Stimulated activated CD8-positive, alpha-beta memory T cell treated with anti-CD3 and anti-CD28 coated beads, Interleukin-7, amount 100 ng/mL, for 1 hour (primary cell): ENCODE measurements at regions not wholly inside any gene's neighbourhood (a gene's known extent, or its start where the extent isn't known, plus 50 kb on each side); places are given as distances from the start of the nearest gene placed in this dataset.
"Not testable (repeated sequence)": the region's sequence is repeated elsewhere in the genome, so short reads cannot be mapped to it uniquely, and the experiment has no call there.

Source experiments
- DNase-seq, 2 donors: peaks; one replicate each; pipeline ENCODE4 v3.0.0-alpha.2; 2020; ENCODE audit warnings: low read depth in 2 of 2

DNA sequence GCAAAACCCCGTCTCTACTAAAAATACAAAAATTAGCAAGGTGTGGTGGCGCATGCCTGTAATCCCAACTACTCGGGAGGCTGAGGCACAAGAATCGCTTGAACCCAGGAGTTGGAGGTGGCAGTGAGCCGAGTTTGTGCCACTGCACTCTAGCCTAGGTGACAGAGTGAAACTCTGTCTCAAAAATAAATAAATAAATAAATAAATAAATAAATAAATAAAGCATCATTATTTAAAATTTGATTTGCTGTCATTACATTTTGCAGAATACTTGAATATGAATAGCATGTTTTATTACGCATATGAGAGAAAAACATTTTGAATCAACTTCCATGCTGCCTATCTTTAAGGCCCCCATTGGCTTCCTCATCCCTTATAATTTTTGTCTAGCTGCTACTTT is 53.4 kb upstream of the MED14 start:
- DNase-seq: not testable (repeated sequence)

DNA sequence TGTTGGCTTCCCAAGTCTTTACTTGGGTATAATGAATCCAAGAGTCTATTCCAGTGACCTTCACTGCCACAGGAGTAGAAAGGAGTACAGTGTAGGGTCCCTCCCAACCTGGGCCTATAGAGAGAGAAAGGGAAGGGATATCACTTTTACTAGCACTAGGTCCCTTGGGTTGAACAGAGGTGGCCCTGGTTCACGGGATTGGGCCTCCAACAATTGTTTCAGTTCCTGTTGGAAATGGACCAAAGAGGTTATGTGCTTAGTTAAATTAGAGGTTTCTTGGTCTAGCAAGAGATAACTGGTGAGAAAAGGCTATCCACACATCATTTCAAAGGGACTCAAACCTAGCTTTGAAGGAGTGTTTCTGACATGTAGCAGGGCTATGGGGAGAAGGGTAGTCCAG is 57.1 kb upstream of the MED14 start:
- DNase-seq: no peak

DNA sequence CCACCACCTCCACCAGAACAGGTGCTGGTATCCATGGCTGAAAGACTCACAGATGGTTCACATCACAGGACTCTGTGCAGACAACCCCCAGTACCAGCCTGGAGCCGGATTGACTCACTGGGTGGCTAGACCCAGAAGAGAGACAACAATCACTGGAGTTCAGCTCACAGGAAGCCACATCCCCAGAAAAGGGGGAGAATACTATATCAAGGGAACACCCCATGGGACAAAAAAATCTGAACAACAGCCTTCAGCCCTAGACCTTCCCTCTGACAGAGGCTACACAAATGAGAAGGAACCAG is 59.4 kb upstream of the MED14 start:
- DNase-seq: not testable (repeated sequence)

DNA sequence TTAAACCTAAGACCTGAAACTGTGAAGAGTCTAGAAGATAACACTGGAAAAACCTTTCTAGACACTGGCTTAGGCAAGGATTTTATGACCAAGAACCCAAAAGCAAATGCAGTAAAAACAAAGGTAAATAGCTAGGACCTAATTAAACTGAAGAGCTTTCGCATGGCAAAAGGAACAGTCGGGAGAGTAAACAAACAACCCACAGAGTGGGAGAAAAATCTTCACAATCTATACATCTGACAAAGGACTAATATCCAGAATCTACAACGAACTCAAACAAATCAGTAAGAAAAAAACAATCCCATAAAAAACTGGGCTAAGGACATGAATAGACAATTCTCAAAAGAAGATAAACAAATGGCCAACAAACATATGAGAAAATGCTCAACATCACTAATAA is 64.4 kb upstream of the MED14 start:
- not testable (repeated sequence) for DNase-seq

DNA sequence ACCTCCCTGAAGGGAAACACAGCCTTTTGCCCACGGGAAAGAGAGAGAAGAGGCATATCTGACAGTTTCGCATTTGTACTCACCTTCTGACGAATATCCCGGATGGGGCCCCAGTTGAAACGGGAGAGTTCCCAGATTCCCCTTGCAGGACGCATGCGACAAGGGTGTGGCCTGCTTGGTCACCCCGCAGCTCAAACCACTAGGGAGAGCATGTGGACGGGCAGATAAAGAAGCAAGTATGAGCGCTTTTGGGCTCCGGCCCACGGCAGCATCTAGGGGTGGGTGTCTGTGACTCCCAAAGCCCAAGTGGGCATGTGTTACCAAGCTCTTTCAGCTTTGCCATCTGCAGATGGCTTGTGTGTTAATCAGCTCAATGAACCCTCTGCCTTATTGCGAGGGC is 70.1 kb upstream of the MED14 start:
- no peak for DNase-seq

DNA sequence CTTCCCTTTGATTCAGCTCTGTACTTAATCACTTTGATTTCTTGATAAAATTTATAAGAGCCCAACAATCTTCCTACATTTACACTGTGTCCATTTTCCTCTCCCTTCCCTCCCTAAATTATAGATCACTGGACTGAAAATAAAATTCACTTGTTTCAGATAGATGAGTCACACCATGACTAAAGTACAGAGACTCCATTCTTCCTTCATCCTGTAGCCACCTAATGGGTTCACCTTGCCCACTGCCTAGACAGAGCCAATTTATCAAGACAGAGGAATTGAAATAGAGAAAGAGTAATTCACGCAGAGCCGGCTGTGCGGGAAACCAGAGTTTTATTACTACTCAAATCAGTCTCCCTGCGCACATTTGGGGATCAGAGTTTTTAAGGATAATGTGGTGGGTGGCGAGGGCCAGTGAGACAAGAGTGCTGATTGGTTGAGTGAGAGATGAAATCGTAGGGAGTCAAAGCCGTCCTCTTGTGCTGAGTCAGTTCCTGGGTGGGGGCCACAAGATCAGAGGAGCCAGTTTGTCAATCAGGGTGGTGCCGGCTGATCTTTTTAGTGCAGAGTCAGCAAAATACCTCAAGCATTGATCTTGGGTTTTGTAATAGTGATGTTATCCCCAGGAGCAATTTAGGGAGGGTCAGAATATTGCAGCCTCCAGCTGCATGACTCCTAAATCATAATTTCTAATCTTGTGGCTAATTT is 71.3 kb upstream of the MED14 start:
- no peak for DNase-seq

DNA sequence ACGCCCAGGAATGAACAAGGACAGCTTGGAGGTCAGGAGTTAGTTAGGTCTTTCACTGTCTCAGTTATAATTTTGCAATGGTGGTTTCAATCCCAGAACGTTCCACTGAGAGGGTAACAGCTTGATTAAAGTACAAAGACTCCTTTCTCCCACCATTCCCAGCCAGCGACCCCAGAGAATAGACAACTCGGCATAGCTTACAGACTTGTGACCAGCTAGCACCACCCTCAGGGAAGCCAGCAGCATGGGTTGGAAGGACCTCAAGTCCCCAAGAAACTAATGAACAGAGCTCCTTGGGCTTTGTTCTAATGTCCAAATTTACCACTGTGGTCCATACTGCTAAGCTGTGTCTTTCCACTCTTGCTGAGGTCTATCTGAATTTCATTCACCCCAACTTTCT is 72.0 kb upstream of the MED14 start:
- no peak for DNase-seq

DNA sequence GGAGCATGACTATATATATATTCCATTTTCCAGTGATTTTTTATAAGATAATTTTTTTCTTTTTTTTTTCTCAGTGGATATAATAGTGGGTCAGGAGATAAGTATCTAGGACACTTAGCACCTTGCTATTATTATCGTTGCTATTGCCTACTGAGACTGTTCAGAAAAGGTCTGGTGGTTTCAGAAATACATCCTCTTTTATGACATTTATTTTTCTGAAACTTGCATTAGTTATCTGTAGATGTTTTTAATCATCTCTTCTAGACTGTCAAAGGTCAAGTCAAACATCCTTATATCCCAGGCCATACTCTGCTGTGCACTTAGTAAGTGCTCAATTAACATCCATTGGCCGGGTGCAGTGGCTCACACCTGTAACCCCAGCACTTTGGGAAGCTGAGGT is 72.9 kb upstream of the MED14 start:
- DNase-seq: no peak

DNA sequence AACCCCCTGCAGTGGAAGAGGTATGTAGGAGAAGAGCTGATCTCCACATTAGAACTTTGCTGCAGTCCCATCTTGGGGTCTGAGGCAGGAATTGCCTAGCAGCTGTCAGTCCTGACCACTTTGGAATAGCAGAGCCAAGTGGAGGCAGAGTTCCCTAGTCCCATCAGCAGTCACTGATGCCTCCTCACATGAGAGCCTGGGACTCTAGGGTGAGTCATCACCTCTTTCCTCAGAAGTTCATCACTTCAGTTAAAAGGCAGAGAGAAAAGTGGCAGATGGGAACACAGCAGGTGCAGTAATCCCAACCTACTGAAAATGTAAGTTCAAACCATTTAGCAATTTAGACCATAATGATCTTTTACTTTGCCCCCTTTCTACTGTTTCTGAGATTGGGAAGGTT is 73.9 kb upstream of the MED14 start:
- DNase-seq: no peak

DNA sequence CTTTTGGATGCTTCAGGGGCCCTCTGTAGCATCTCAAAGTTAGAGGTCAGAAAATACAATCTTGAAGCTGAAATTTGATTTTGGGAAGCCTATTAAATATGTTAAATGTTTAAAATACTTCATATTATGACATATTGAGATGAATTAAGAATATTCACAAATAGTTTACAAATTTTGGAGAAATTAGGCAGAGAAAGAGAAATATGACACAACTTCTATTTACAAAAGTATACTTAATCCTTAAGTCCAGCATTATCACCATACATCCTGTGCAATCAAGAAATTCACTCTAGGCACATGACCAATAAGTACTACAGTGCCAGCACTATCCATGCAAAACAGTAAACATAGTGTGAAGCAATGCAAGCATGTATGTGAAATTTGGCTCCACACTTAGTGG is 79.7 kb upstream of the MED14 start:
- DNase-seq: not testable (repeated sequence)

DNA sequence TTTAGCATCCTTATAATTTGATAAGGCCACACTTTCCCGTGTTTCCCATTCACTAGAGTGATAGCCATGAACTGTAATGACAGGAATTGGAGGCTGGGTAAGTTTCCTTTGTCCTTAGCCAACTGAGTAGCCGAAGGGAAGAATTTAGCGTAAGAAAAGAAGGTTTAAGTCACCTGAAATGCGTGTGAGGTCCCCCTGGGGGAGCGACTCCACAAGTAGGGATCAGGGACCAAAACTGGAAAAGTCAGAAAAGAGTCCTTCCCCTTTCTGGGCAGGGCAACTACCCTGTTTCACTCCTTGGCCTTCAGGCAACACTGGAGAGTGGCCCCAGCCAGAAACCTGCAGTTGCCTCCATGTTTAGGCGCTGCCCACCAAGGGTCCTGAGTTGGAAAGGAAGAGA is 81.6 kb upstream of the MED14 start:
- no peak for DNase-seq

DNA sequence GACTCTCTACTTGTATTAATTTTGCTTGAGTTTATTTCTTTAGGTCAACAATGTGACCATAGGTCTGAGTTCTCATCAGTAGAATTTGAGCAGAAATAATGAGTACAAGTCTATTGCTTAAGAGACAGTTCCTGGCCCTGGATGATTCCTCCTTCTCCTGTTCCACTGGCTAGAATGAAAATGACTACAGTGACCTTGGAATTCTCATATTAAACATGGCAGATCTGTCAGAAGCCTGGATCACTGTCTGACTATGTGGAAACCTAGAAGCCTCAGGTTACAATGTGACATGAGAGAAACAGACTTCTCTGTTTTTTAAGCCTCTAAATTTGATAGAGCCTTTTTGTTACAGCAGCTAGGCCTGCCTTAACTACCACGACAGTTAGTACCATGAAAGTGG is 82.9 kb upstream of the MED14 start:
- no peak for DNase-seq

DNA sequence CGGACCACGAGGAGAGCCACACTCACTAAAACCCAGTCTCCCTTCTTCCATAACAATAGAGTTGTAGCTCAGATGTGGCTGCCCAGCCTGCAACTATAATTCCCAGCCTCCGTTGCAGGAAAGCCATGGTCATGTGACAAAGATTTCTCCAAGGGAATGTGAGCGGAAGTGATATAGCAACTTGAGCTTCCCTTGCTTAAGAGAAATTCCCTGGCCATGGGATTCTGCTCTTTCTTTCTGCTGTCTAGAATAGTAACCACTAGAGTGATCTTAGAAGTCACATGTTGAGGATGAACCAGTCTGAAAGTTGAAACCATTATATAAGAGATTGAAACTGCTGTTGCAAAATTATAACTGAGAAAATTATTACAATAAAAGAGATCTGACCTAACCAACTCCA is 86.4 kb upstream of the MED14 start:
- DNase-seq: no peak

DNA sequence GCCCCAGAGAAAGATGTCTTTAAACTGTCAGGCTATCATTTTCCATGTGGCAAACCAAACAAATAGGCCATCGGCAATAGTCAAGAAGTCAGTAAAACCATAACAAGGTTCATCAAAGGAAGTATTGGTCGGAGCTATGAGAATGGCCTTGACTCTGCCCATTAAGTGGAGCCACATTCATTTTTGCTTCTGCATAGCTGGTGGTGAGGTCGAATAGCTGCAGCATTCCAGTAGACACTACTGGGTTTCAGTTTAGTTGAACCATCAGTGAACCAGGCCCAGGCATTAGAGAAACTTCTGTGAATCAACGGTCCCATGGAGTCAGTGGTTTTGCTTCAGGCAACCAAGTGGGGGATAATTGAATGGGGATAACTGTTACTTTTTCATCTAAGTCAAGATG is 92.0 kb upstream of the MED14 start:
- DNase-seq: no peak

DNA sequence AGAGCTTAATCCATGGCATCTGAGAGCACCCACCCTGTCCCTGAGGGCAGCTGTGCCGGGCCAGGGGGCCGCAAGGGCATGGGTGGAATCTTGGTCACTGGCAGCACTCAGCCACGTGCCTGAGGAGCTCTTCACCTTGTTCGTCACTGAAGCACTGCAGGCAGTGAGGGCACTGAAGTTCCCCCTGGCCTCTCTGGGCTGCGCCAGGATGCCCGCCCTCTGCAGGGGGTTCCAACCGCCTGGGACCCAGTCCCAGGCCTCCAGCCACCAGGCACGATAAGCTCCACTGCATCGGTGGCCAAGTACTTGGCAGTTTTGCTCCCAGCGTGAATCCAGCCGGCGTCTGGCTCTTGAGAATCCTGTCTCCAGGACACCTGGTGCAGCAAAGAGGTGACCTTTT is 96.4 kb upstream of the MED14 start:
- no peak for DNase-seq

DNA sequence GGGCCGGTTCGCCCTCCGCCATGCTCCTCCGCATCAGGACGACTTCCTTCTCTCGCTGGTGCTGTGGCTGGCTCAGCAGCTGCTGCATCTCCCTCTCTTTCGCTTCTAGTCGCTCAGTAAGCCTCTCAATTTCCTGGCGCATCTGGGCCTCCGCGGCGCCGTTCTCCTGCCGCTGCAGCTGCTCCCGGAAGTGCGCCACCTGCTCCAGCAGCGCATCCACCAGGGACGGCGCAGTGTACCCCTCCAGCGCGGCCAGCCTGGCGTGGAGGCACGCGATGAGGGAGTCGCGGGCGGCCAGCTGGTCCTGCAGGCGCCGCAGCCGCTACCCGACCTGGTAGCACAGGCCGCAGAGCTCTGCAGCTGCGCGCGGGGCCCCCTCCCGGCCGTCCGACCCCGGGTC is 97.4 kb upstream of the MED14 start:
- DNase-seq: no peak

DNA sequence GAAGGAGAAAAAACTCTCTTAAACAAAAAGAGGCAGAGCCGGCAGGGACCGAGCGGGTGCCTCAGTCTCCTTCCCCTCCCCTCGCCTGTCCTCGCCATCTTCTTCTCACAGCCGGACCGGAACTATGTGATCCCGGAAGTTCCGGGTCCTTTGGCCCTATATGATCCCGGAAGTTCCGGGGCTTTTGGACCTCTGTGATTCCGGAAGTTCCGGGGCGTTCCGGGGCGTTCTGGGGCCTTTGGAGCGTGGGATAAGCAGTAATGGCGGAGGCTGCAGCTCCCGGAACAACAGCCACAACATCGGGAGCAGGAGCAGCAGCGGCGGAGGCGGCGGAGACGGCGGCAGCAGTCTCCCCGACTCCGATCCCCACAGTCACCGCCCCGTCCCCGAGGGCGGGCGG is 98.9 kb upstream of the MED14 start:
- DNase-seq: no peak

DNA sequence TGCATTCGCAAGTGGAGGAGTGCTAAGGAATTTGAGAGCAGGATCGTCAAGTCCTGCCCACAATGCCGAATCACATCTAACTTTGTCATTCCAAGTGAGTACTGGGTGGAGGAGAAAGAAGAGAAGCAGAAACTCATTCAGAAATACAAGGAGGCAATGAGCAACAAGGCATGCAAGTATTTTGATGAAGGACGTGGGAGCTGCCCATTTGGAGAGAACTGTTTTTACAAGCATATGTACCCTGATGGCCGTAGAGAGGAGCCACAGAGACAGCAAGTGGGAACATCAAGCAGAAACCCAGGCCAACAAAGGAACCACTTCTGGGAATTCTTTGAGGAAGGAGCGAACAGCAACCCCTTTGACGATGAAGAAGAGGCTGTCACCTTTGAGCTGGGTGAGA is 100.2 kb upstream of the MED14 start:
- no peak for DNase-seq

DNA sequence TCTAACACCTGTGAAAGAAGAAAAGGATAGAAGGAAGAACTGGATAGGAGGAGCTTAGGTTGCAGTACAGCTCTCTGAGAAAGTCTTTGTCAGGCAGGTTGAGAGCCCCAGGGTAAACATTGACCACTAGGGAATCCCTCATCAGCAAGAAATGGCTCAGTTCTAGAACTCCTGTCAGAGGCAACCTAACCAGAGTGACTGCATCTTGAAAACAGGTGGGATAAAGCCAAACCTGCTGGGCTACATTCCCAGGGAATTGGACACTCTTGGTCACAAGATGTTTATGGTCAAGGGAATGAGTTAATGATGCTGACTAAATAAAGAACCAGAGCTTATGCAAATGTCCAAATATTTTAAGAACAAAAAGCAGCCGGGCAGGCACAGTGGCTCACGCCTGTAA is 108.3 kb upstream of the MED14 start:
- no peak for DNase-seq

DNA sequence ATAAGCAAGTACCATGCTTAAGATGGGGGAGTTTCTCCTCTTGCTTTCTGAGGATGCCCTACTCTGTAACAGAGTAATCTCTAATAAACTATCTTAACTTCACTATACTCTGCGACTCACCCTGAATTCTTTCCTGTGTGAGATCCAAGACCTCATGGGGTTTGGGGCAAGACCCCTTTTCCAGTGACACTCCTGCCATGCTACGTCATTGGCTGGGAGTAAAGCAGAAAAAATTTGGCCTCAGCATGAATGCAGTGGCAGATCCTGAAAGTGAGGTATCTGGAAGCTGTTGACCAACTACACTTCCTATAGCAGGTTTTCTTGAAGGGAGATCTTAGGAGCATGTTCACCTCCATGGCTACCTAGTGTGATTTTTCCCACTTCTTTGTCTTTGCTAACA is 109.1 kb upstream of the MED14 start:
- DNase-seq: no peak

DNA sequence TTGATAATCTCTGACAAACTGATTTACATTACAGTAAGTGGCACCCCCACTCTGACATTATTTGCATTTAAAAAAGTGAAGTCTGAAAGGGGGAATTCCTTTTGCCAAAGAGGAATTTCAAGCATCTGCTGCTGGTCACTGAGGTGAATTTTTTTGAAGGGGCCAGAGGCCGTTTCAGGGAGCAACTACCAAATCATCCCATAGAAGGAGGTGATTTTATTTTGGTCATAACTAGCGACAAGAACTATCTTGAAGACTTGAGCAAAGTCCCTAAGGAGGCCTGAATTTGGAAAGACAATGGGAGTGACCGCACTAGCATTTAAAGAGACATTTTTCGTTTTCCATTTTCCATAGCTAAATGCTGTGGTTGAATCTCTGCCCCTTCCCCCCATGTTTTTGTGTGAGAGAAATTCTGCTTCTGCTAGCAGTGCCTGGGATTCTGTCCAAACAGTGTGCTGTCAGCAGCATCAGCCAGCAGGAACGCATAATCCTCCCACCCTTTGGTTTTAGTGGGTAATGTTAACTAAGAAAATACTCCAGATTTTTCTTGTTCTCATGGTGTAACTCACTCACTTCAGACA is 110.1 kb upstream of the MED14 start:
- DNase-seq: no peak

DNA sequence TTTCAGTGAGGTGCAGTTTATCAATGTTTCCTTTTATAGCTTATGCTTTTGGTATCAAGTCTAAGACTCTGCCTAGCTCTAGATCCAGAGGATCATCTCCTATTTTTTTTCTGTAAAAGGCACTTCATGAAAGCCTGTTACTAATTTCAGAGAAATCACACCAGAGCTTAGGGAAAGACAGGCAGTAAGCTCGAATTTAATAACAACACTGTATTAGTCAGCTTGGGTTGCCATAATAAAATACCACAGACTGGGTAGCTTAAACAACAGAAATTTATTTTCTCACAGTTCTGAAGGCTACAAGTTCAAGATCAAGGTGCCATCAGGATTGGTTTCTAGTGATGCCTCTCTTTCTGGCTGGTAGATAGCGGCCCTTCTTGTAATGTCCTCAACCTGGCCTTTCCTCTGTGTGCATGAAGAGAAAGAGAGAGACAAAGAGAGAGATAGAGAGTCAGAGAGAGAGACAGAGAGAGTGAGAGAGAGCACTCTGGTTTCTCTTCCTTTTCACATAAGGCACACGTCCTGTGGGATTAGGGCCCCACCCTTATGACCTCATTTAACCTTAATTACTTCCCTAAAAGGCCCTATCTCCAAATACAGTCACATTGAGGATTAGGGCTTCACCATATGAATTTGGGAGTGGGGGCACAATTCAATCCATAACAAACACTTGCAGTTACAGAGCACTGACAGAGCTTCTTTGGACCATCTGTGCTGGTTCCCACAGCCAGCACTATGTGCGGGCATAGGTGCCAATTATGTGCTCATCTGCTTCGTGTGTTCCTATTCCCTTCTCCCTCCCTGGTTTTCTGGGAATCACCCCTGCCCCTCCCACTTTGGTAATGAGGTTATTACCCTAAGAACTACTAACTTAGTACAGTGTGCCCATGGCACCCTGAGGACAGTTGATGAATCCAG is 114.8 kb upstream of the MED14 start:
- no peak for DNase-seq

DNA sequence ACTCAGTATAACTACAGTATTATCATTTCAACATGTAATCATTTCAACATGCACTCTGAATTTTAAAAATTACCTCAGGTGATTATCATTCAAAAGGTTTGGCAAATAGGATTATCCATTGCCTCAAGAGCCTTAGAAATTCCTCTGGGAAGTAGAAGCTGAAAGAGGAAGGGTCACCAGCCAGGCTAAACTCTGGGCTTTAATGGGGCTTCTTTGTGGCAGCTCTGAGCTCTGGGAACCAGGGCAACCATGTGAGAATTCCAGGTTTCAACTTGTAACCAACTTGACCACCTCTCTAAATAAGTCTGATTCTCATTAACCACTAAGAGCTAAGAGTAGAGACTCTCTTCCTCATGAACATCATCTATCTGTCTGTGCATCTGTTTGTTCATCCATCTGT is 117.2 kb upstream of the MED14 start:
- no peak for DNase-seq
